ENCODE measurements at regions not wholly inside any gene's neighbourhood (a gene's known extent, or its start where the extent isn't known, plus 50 kb on each side); places are given as distances from the start of the nearest gene placed in this dataset.
"Not testable (repeated sequence)": the region's sequence is repeated elsewhere in the genome, so short reads cannot be mapped to it uniquely, and the experiment has no call there.

- no peak for TF ChIP-seq CTCF (IDR thresholded peaks at IDR 0.05; ENCODE audit: insufficient read depth, low read depth, low read length, missing control alignments)
- DNase-seq (ENCODE audit: low read depth): no peak
- H3K4me3 ChIP-seq (ENCODE audit: low read length): no peak overlapping the region
These were observed 275.0 kb upstream of the SGCD start for GRCh38 chr5:156051972-156052371.

- no peak for DNase-seq (ENCODE audit: low read depth)
- H3K4me3 ChIP-seq (ENCODE audit: low read length): no peak overlapping the region
- no peak for TF ChIP-seq CTCF (IDR thresholded peaks at IDR 0.05; ENCODE audit: insufficient read depth, low read depth, low read length, missing control alignments)
These were observed 274.3 kb upstream of the SGCD start for GRCh38 chr5:156052656-156053055.

GRCh38 chr5:156053056-156053455, 273.9 kb upstream of the SGCD start:
- TF ChIP-seq CTCF (IDR thresholded peaks at IDR 0.05; ENCODE audit: insufficient read depth, low read depth, low read length, missing control alignments): no peak
- H3K4me3 ChIP-seq (ENCODE audit: low read length): no peak overlapping the region
- no peak for DNase-seq (ENCODE audit: low read depth)

- no peak for TF ChIP-seq CTCF (IDR thresholded peaks at IDR 0.05; ENCODE audit: insufficient read depth, low read depth, low read length, missing control alignments)
- DNase-seq (ENCODE audit: low read depth): no peak
- H3K4me3 ChIP-seq (ENCODE audit: low read length): no peak overlapping the region
These were observed 250.1 kb upstream of the SGCD start for GRCh38 chr5:156076912-156077311.

GRCh38 chr5:156087577-156088110, 239.3 kb upstream of the SGCD start:
- DNase-seq (ENCODE audit: low read depth): no peak
- no peak for TF ChIP-seq CTCF (IDR thresholded peaks at IDR 0.05; ENCODE audit: insufficient read depth, low read depth, low read length, missing control alignments)
- no peak overlapping the region for H3K4me3 ChIP-seq (ENCODE audit: low read length)

- not testable (repeated sequence) for DNase-seq (ENCODE audit: low read depth); H3K4me3 ChIP-seq (ENCODE audit: low read length)
These were observed 236.7 kb upstream of the SGCD start for GRCh38 chr5:156089955-156090940.

- no peak for TF ChIP-seq CTCF (IDR thresholded peaks at IDR 0.05; ENCODE audit: insufficient read depth, low read depth, low read length, missing control alignments)
- H3K4me3 ChIP-seq (ENCODE audit: low read length): no peak overlapping the region
- DNase-seq (ENCODE audit: low read depth): no peak
These were observed 233.9 kb upstream of the SGCD start for GRCh38 chr5:156093024-156093423.
